Peyer's patch (tissue), 4 donors: ENCODE measurements at regions not wholly inside any gene's neighbourhood (a gene's known extent, or its start where the extent isn't known, plus 50 kb on each side); places are given as distances from the start of the nearest gene placed in this dataset.

Experiments
- POLR2A ChIP-seq, 2 donors: fragments of 450-650 bp; IDR thresholded peaks; one replicate each; pipeline ENCODE4 v1.5.1; 2017; ENCODE audit warnings: antibody characterized with exemption in 2 of 2, mild to moderate bottlenecking in 2 of 2, moderate library complexity in 2 of 2
- TF ChIP-seq, protein P1 (sequence below), 6 experiments: fragments of 450-650 bp in 4 of 6; fragments of 200-600 bp in 2 of 6; sonication (generic) in 1 of 6; IDR thresholded peaks; one replicate each; pipeline ENCODE4 v1.5.1; 2017 to 2019; ENCODE audit warnings: antibody characterized with exemption in 6 of 6, mild to moderate bottlenecking in 3 of 6, moderate library complexity in 1 of 6

DNA sequence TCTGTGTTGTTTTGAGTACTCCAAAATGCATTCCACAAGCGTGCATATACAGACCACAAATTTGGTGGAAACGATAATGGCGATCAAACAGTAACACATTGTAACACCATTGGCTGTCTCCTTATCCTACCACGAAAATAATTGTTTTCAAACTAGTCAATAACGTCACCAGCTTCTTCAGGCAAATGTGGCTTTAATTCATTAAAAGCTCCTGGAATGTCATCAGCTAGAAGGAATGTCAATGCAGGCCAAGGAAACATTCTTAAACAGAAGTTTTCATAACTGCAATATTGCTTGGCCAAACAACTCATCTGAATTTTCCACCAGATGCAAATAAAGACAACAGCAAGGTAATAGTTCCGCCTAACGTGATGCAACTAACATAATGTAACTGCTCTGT, 71.6 kb upstream of the XPA start:
- no peak for TF ChIP-seq POLR2A (IDR thresholded peaks at IDR 0.05)
- TF ChIP-seq, protein P1, sequence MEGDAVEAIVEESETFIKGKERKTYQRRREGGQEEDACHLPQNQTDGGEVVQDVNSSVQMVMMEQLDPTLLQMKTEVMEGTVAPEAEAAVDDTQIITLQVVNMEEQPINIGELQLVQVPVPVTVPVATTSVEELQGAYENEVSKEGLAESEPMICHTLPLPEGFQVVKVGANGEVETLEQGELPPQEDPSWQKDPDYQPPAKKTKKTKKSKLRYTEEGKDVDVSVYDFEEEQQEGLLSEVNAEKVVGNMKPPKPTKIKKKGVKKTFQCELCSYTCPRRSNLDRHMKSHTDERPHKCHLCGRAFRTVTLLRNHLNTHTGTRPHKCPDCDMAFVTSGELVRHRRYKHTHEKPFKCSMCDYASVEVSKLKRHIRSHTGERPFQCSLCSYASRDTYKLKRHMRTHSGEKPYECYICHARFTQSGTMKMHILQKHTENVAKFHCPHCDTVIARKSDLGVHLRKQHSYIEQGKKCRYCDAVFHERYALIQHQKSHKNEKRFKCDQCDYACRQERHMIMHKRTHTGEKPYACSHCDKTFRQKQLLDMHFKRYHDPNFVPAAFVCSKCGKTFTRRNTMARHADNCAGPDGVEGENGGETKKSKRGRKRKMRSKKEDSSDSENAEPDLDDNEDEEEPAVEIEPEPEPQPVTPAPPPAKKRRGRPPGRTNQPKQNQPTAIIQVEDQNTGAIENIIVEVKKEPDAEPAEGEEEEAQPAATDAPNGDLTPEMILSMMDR (IDR thresholded peaks at IDR 0.05): no peak
